Neuronal stem cell (in vitro differentiated cells): ENCODE measurements at regions not wholly inside any gene's neighbourhood (a gene's known extent, or its start where the extent isn't known, plus 50 kb on each side); places are given as distances from the start of the nearest gene placed in this dataset.

Experiments
- DNase-seq: peaks from one replicate; pipeline ENCODE4 v3.0.0-alpha.2; 2013; ENCODE audit warnings: low spot score
- H2AFZ ChIP-seq: one replicate; pipeline ENCODE4 v1.6.1; 2013; ENCODE audit warnings: mild to moderate bottlenecking, low read length, inconsistent platforms
- H2AK5ac ChIP-seq: 2 replicates; pipeline ENCODE4 v1.6.1; 2013; ENCODE audit warnings: low read depth, mild to moderate bottlenecking, inconsistent platforms, low read length, moderate library complexity, mixed read lengths
- H2BK120ac ChIP-seq: 2 replicates; pipeline ENCODE4 v1.6.1; 2013; ENCODE audit warnings: low read depth, mild to moderate bottlenecking, inconsistent platforms, low read length, moderate library complexity, mixed read lengths
- H2BK12ac ChIP-seq: one replicate; pipeline ENCODE4 v1.6.1; 2013; ENCODE audit warnings: low read length, inconsistent platforms
- H2BK15ac ChIP-seq: 2 replicates; pipeline ENCODE4 v1.6.1; 2013; ENCODE audit warnings: mild to moderate bottlenecking, low read length, inconsistent platforms, mixed read lengths
- H2BK5ac ChIP-seq: one replicate; pipeline ENCODE4 v1.6.1; 2013; ENCODE audit warnings: inconsistent platforms, mild to moderate bottlenecking, low read length, moderate library complexity
- H3K14ac ChIP-seq: one replicate; pipeline ENCODE4 v1.6.1; 2013; ENCODE audit warnings: low read length, inconsistent platforms
- H3K18ac ChIP-seq: 2 replicates; pipeline ENCODE4 v1.6.1; 2013; ENCODE audit warnings: low read length, inconsistent platforms
- H3K23ac ChIP-seq: 2 replicates; pipeline ENCODE4 v1.6.1; 2013; ENCODE audit warnings: low read depth, mild to moderate bottlenecking, mixed read lengths, low read length, inconsistent platforms; ENCODE audit not compliant: poor library complexity
- H3K27ac ChIP-seq: replicated peaks from 3 replicates; pipeline ENCODE4 v1.5.1; 2013; ENCODE audit warnings: low read length, inconsistent platforms
- H3K27me3 ChIP-seq, 3 experiments: 2 replicates each; pipeline ENCODE4 v1.6.1; 2013; ENCODE audit warnings: low read length in 3 of 3, mild to moderate bottlenecking in 2 of 3, inconsistent platforms in 1 of 3, low read depth in 1 of 3, mixed read lengths in 1 of 3, moderate library complexity in 1 of 3; ENCODE audit not compliant: control insufficient read depth in 3 of 3, insufficient read depth in 3 of 3
- H3K36me3 ChIP-seq, 2 donors: replicated peaks in 1 of 2; 2 replicates each; pipeline ENCODE4 v1.6.1; 2013; ENCODE audit warnings: low read length in 2 of 2; ENCODE audit not compliant: control insufficient read depth in 2 of 2, insufficient read depth in 2 of 2
- H3K4ac ChIP-seq: 2 replicates; pipeline ENCODE4 v1.6.1; 2013; ENCODE audit warnings: inconsistent platforms, mild to moderate bottlenecking, low read length, moderate library complexity
- H3K4me1 ChIP-seq, 2 donors: 1 replicate in 1 of 2; 2 replicates in 1 of 2; pipeline ENCODE4 v1.6.1; 2013; ENCODE audit warnings: low read length in 2 of 2, low read depth in 1 of 2; ENCODE audit not compliant: control insufficient read depth in 2 of 2, insufficient read depth in 1 of 2
- H3K4me2 ChIP-seq: one replicate; pipeline ENCODE4 v1.6.1; 2013; ENCODE audit warnings: mild to moderate bottlenecking, low read length, inconsistent platforms; ENCODE audit not compliant: insufficient read depth, poor library complexity, severe bottlenecking
- H3K4me3 ChIP-seq, 2 donors: 2 replicates each; pipeline ENCODE4 v1.5.1; 2013; ENCODE audit warnings: low read length in 2 of 2, mild to moderate bottlenecking in 2 of 2, inconsistent platforms in 1 of 2, moderate library complexity in 1 of 2
- H3K79me1 ChIP-seq: one replicate; pipeline ENCODE4 v1.6.1; 2013; ENCODE audit warnings: low read depth, mild to moderate bottlenecking, inconsistent platforms, low read length, moderate library complexity
- H3K9ac ChIP-seq: one replicate; pipeline ENCODE4 v1.6.1; 2013; ENCODE audit warnings: mild to moderate bottlenecking, low read depth, low read length, inconsistent platforms; ENCODE audit not compliant: poor library complexity
- H3K9me3 ChIP-seq, 2 donors: replicated peaks in 1 of 2; 2 replicates each; pipeline versions ENCODE3 to v1.6.1; 2013; ENCODE audit warnings: low read length in 2 of 2, mild to moderate bottlenecking in 2 of 2, inconsistent platforms in 1 of 2, low read depth in 1 of 2, mixed read lengths in 1 of 2, moderate library complexity in 1 of 2; ENCODE audit not compliant: control insufficient read depth in 2 of 2, insufficient read depth in 1 of 2
- H4K8ac ChIP-seq: one replicate; pipeline ENCODE4 v1.6.1; 2013; ENCODE audit warnings: low read depth, mild to moderate bottlenecking, inconsistent platforms, low read length, moderate library complexity
- H4K91ac ChIP-seq: one replicate; pipeline ENCODE4 v1.6.1; 2013; ENCODE audit warnings: low read length, low read depth, mild to moderate bottlenecking, inconsistent platforms; ENCODE audit not compliant: poor library complexity
- WGBS, 2 donors: extraction: QIAGEN DNeasy Blood & Tissue Kit; methylation state at CpG; one replicate each; pipeline ENCODE4 v1.1.7; 2013; ENCODE audit warnings: missing lambda C conversion rate in 2 of 2, mixed read lengths in 1 of 2; ENCODE audit not compliant: insufficient read length in 2 of 2, insufficient replicate concordance in 1 of 2; ENCODE audit errors: extremely low coverage in 2 of 2; 5-methylcytosine and 5-hydroxymethylcytosine counted together

DNA sequence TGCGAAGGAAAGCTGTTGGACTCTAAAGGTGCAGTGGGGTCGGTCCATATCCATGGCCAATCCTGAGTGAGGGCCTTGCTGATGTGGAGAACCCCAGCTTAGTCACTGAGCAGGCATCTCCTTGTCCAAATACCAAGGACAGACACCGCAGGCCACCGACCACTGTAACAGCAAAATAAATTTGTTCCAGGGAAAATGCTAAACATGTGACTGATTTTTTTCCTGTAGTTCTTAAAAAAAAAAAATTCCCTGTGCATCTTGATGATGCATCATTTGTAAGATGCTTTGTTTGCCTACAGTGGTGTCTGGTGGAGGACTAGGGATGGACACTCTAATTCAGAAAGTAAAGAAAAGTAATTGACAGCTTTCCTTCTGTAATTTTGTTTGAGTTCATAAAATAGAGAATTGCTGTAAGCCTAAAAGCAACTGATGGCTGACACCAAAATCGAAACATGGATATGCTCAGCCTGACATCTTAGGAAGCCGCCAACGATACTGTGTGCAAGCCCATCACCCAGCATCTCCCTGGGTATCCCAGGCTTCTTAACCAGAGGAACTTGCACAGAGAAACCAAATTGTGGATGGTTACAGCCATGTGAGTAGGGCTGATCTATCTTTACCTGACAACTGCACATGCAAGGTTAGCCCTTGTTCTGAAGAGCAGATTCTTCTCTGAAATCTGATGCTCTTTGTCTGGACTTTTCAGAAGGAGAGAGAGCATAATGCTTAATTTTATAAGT lies 188.6 kb downstream of the ARL4C start:
- Histone ChIP-seq H2BK5ac (no peak overlapping the region), H3K27me3 (no peaks in the 10 kb centered on the region), H3K4me3 (no peak overlapping the region), H3K23ac (no peak overlapping the region), H3K4ac (no peak overlapping the region), H2BK15ac (no peak overlapping the region), H3K79me1 (no peaks in the 10 kb centered on the region), H2AFZ (no peak overlapping the region), H3K36me3 (no peaks in the 10 kb centered on the region), H3K9me3 (no peaks in the 10 kb centered on the region), H3K18ac (peak overlapping the region; percentile 79), H4K8ac (no peak overlapping the region), H3K4me1 (peaks cover 8 to 15% of the 10 kb centered on the region in 2 donors), H2BK12ac (no peak overlapping the region), H3K27ac (no peak overlapping the region), H3K14ac (no peak overlapping the region), H4K91ac (no peak overlapping the region), H3K9ac (no peak overlapping the region), H3K4me2 (no peak overlapping the region), H2AK5ac (no peak overlapping the region), H2BK120ac (no peak overlapping the region)
- WGBS, 2 donors = no CpG with 5 or more reads among the region's 7 CpGs
- DNase-seq = no peak

GRCh38 chr2:234307322-234307961 lies 189.4 kb downstream of the ARL4C start:
- no peak overlapping the region for H3K23ac ChIP-seq
- H4K8ac ChIP-seq = no peak overlapping the region
- H2BK5ac ChIP-seq = no peak overlapping the region
- no peak overlapping the region for H3K9ac ChIP-seq
- H2BK12ac ChIP-seq = no peak overlapping the region
- H3K18ac ChIP-seq = no peak overlapping the region
- H3K36me3 ChIP-seq = no peaks in the 10 kb centered on the region
- H3K9me3 ChIP-seq = no peaks in the 10 kb centered on the region
- H3K4me2 ChIP-seq = no peak overlapping the region
- no peaks in the 10 kb centered on the region for H3K79me1 ChIP-seq
- DNase-seq = no peak
- no peak overlapping the region for H2BK15ac ChIP-seq
- no peak overlapping the region for H2AK5ac ChIP-seq
- no peak overlapping the region for H4K91ac ChIP-seq
- H3K4me1 ChIP-seq = peaks cover 8 to 17% of the 10 kb centered on the region in 2 donors
- no peak overlapping the region for H3K27ac ChIP-seq
- H2AFZ ChIP-seq = no peak overlapping the region
- peak overlapping the region in 1 of 2 donors; percentile 59 for H3K4me3 ChIP-seq
- H2BK120ac ChIP-seq = no peak overlapping the region
- no CpG with 5 or more reads among the region's 4 CpGs for WGBS, 2 donors
- H3K27me3 ChIP-seq = no peaks in the 10 kb centered on the region
- no peak overlapping the region for H3K4ac ChIP-seq
- no peak overlapping the region for H3K14ac ChIP-seq

- DNase-seq = no peak
- Histone ChIP-seq H3K4me1 (peaks cover 8 to 21% of the 10 kb centered on the region in 2 donors), H3K4me2 (no peak overlapping the region), H3K36me3 (no peaks in the 10 kb centered on the region), H2BK5ac (no peak overlapping the region), H4K8ac (no peak overlapping the region), H3K14ac (no peak overlapping the region), H2BK15ac (no peak overlapping the region), H2BK120ac (no peak overlapping the region), H3K27ac (no peak overlapping the region), H3K9me3 (no peaks in the 10 kb centered on the region), H3K4me3 (no peak overlapping the region), H2BK12ac (no peak overlapping the region), H3K79me1 (no peaks in the 10 kb centered on the region), H3K27me3 (no peaks in the 10 kb centered on the region), H3K23ac (no peak overlapping the region), H3K18ac (no peak overlapping the region), H3K4ac (peak overlapping the region; percentile 14), H2AK5ac (no peak overlapping the region), H3K9ac (no peak overlapping the region), H4K91ac (no peak overlapping the region), H2AFZ (no peak overlapping the region)
- WGBS, 2 donors = no CpG with 5 or more reads among the region's 9 CpGs
Measured at GRCh38 chr2:234306426-234307173, 190.3 kb downstream of the ARL4C start.

- H3K4me3 ChIP-seq = no peak overlapping the region
- H3K23ac ChIP-seq = no peak overlapping the region
- H3K27me3 ChIP-seq = no peaks in the 10 kb centered on the region
- H3K9ac ChIP-seq = no peak overlapping the region
- H3K27ac ChIP-seq = no peak overlapping the region
- no CpG with 5 or more reads among the region's 4 CpGs for WGBS, 2 donors
- no peaks in the 10 kb centered on the region for H3K79me1 ChIP-seq
- no peak overlapping the region for H3K4ac ChIP-seq
- H2BK15ac ChIP-seq = no peak overlapping the region
- no peak overlapping the region for H2AK5ac ChIP-seq
- no peak overlapping the region for H3K4me2 ChIP-seq
- H3K9me3 ChIP-seq = no peaks in the 10 kb centered on the region
- H2BK120ac ChIP-seq = no peak overlapping the region
- no peak overlapping the region for H4K8ac ChIP-seq
- H2BK5ac ChIP-seq = no peak overlapping the region
- H2BK12ac ChIP-seq = no peak overlapping the region
- no peak overlapping the region for H3K18ac ChIP-seq
- no peak overlapping the region for H2AFZ ChIP-seq
- H3K14ac ChIP-seq = no peak overlapping the region
- H3K4me1 ChIP-seq = peaks cover 8 to 25% of the 10 kb centered on the region in 2 donors
- H4K91ac ChIP-seq = no peak overlapping the region
- DNase-seq = no peak
- no peaks in the 10 kb centered on the region for H3K36me3 ChIP-seq
Measured at GRCh38 chr2:234305846-234306245, 191.0 kb downstream of the ARL4C start.
